Astrocyte (in vitro differentiated cells and primary cell): ENCODE measurements at regions not wholly inside any gene's neighbourhood (a gene's known extent, or its start where the extent isn't known, plus 50 kb on each side); places are given as distances from the start of the nearest gene placed in this dataset.

Source experiments
- DNase-seq: peaks from one replicate; pipeline ENCODE4 v3.0.0-alpha.2; 2010; ENCODE audit warnings: low read depth
- FAIRE-seq: peaks from 2 replicates; lab custom pipeline; 2011; peaks lifted over from hg19 to GRCh38; lab: Jason Lieb, UNC
- H2AFZ ChIP-seq: 2 replicates; pipeline ENCODE4 v1.6.0; 2012; ENCODE audit warnings: low read depth, low read length, inconsistent platforms
- H3K27ac ChIP-seq: 2 replicates; pipeline ENCODE4 v1.5.1; 2011; ENCODE audit warnings: low read depth, low read length, inconsistent platforms
- H3K27me3 ChIP-seq: 2 replicates; pipeline ENCODE4 v1.6.0; 2011; ENCODE audit warnings: low read length, inconsistent platforms; ENCODE audit not compliant: insufficient read depth
- H3K36me3 ChIP-seq: 2 replicates; pipeline ENCODE4 v1.5.1; 2011; ENCODE audit warnings: low read length, inconsistent platforms; ENCODE audit not compliant: insufficient read depth
- H3K4me1 ChIP-seq: 2 replicates; pipeline ENCODE4 v1.5.1; 2011; ENCODE audit warnings: low read length, inconsistent platforms; ENCODE audit not compliant: insufficient read depth
- H3K4me2 ChIP-seq: 2 replicates; pipeline ENCODE4 v1.6.0; 2012; ENCODE audit warnings: low read length, inconsistent platforms
- H3K4me3 ChIP-seq: 2 replicates; pipeline ENCODE4 v1.5.1; 2011; ENCODE audit warnings: low read depth, mild to moderate bottlenecking, low read length, inconsistent platforms; ENCODE audit not compliant: insufficient read depth
- H3K79me2 ChIP-seq: 2 replicates; pipeline ENCODE4 v1.6.0; 2012; ENCODE audit warnings: mild to moderate bottlenecking, low read length, inconsistent platforms; ENCODE audit not compliant: insufficient read depth
- H3K9ac ChIP-seq: 2 replicates; pipeline ENCODE4 v1.6.0; 2012; ENCODE audit warnings: mild to moderate bottlenecking, low read length, inconsistent platforms
- H3K9me3 ChIP-seq: 2 replicates; pipeline ENCODE4 v1.5.1; 2012; ENCODE audit warnings: low read depth, mild to moderate bottlenecking, low read length, inconsistent platforms; ENCODE audit not compliant: insufficient read depth
- H4K20me1 ChIP-seq: 2 replicates; pipeline ENCODE4 v1.6.0; 2012; ENCODE audit warnings: low read length, inconsistent platforms; ENCODE audit not compliant: insufficient read depth
- H3K27ac Mint-ChIP-seq: one replicate; pipeline ENCODE4 v1.8.0; 2021; ENCODE audit warnings: mild to moderate bottlenecking, mixed read lengths; ENCODE audit not compliant: unreplicated experiment
- H3K27me3 Mint-ChIP-seq: one replicate; pipeline ENCODE4 v1.8.0; 2021; ENCODE audit warnings: low read depth, mixed read lengths; ENCODE audit not compliant: unreplicated experiment
- H3K36me3 Mint-ChIP-seq: one replicate; pipeline ENCODE4 v1.8.0; 2021; ENCODE audit warnings: low read depth, mixed read lengths; ENCODE audit not compliant: unreplicated experiment
- H3K4me1 Mint-ChIP-seq: one replicate; pipeline ENCODE4 v1.8.0; 2021; ENCODE audit warnings: low read depth, mixed read lengths; ENCODE audit not compliant: unreplicated experiment
- H3K4me3 Mint-ChIP-seq: one replicate; pipeline ENCODE4 v1.8.0; 2021; ENCODE audit warnings: mild to moderate bottlenecking, moderate library complexity, mixed read lengths; ENCODE audit not compliant: unreplicated experiment
- H3K9me3 Mint-ChIP-seq: one replicate; pipeline ENCODE4 v1.8.0; 2021; ENCODE audit warnings: mild to moderate bottlenecking, mixed read lengths; ENCODE audit not compliant: unreplicated experiment
- CTCF ChIP-seq: IDR thresholded peaks from 2 replicates; pipeline ENCODE4 v1.5.1; 2011; ENCODE audit warnings: low read depth, mild to moderate bottlenecking, inconsistent platforms, low read length, moderate library complexity; ENCODE audit not compliant: insufficient read depth
- EZH2 ChIP-seq: IDR thresholded peaks from 2 replicates; pipeline ENCODE4 v1.6.1; 2012; ENCODE audit warnings: mild to moderate bottlenecking, low read length, inconsistent platforms; ENCODE audit not compliant: insufficient read depth

DNA sequence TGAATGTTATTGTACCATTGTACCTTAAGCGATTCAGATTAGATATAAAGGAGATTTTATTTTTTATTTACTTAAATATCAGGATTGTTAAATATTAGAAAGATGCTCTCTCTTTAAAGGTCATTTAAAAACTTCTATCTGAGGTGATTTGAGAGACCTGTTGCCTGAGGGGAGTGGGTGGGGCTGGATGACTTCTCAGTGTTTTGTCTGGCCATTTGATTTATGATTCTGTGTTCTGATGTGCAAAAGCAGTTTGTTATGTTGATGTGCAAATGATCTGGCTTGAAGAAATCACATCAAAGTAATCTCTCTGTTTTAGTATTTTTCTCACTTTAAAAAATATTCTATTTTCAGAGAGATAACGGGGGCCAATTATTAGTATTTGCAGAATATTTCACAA, 370.8 kb downstream of the NUP35 start:
- Histone ChIP-seq H3K27ac (no peak overlapping the region), H3K9ac (no peak overlapping the region), H3K36me3 (no peaks in the 10 kb centered on the region), H3K4me3 (no peak overlapping the region), H2AFZ (no peak overlapping the region), H3K27me3 (no peaks in the 10 kb centered on the region), H3K4me2 (no peak overlapping the region), H4K20me1 (no peaks in the 10 kb centered on the region), H3K79me2 (no peaks in the 10 kb centered on the region), H3K9me3 (no peaks in the 10 kb centered on the region), H3K4me1 (peaks cover 6% of the 10 kb centered on the region)
- TF ChIP-seq EZH2: no peak
- no peak for TF ChIP-seq CTCF
- no peak for FAIRE-seq
- no peak for DNase-seq
- no peaks in the 10 kb centered on the region for H3K27me3 Mint-ChIP-seq
- H3K36me3 Mint-ChIP-seq: no peaks in the 10 kb centered on the region
- H3K4me3 Mint-ChIP-seq: no peak overlapping the region
- H3K9me3 Mint-ChIP-seq: no peaks in the 10 kb centered on the region
- H3K27ac Mint-ChIP-seq: no peak overlapping the region
- peaks cover 7% of the 10 kb centered on the region for H3K4me1 Mint-ChIP-seq

- Histone ChIP-seq H3K9ac (no peak overlapping the region), H3K4me1 (peaks cover 6% of the 10 kb centered on the region), H3K9me3 (no peaks in the 10 kb centered on the region), H2AFZ (no peak overlapping the region), H3K27me3 (no peaks in the 10 kb centered on the region), H3K4me3 (no peak overlapping the region), H4K20me1 (no peaks in the 10 kb centered on the region), H3K79me2 (no peaks in the 10 kb centered on the region), H3K4me2 (no peak overlapping the region), H3K36me3 (no peaks in the 10 kb centered on the region), H3K27ac (no peak overlapping the region)
- Mint-ChIP-seq H3K27ac (no peak overlapping the region), H3K9me3 (no peaks in the 10 kb centered on the region), H3K4me1 (peaks cover 7% of the 10 kb centered on the region), H3K27me3 (no peaks in the 10 kb centered on the region), H3K4me3 (no peak overlapping the region), H3K36me3 (no peaks in the 10 kb centered on the region)
- TF ChIP-seq CTCF: no peak
- TF ChIP-seq EZH2: no peak
- no peak for DNase-seq
- no peak for FAIRE-seq
Measured at GRCh38 chr2:183495589-183496267, 371.5 kb downstream of the NUP35 start.

DNA sequence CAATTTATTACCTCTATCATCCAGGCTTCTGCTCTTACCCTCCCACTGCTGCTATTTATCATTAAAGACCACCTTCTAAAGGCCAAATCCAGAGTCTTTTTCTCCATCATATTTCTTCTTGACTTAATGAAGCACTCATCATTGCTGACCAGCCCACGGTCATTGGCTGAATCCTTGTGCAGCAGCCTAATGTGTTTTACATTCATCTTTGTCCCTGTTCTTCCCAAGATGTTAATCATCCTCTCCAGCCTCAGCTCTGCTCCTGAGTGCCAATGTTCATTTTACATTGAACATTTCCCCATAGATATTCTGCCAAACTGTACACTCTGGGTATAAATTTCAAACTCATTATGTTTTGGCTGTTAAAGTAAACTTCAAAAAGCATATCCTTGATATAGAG, 373.6 kb downstream of the NUP35 start:
- H3K4me3 ChIP-seq: no peak overlapping the region
- no peak for DNase-seq
- no peak overlapping the region for H3K27ac ChIP-seq
- Mint-ChIP-seq H3K27ac (no peak overlapping the region), H3K27me3 (no peaks in the 10 kb centered on the region), H3K36me3 (no peaks in the 10 kb centered on the region), H3K4me3 (no peak overlapping the region), H3K9me3 (no peaks in the 10 kb centered on the region), H3K4me1 (peaks cover 7% of the 10 kb centered on the region)
- H3K9ac ChIP-seq: no peak overlapping the region
- FAIRE-seq: no peak
- H3K4me1 ChIP-seq: no peaks in the 10 kb centered on the region
- H3K27me3 ChIP-seq: no peaks in the 10 kb centered on the region
- H3K36me3 ChIP-seq: no peaks in the 10 kb centered on the region
- H3K4me2 ChIP-seq: no peak overlapping the region
- H3K79me2 ChIP-seq: no peaks in the 10 kb centered on the region
- no peaks in the 10 kb centered on the region for H4K20me1 ChIP-seq
- H2AFZ ChIP-seq: no peak overlapping the region
- TF ChIP-seq CTCF (no peak), EZH2 (no peak)
- H3K9me3 ChIP-seq: no peaks in the 10 kb centered on the region
